Gastroesophageal sphincter (tissue), 4 donors: ENCODE measurements at regions not wholly inside any gene's neighbourhood (a gene's known extent, or its start where the extent isn't known, plus 50 kb on each side); places are given as distances from the start of the nearest gene placed in this dataset.
A peak's percentile ranks its signal among the peaks of the same experiment; 100 is the strongest.

Experiments
- ATAC-seq: fragments of 150-250 bp; one replicate; pipeline ENCODE4 v1.9.1; 2016; ENCODE audit warnings: mild to moderate bottlenecking, moderate library complexity
- H3K27ac ChIP-seq, 4 donors: fragments of 200-600 bp; sonication (generic) in 3 of 4; 1 replicate in 3 of 4; 2 replicates in 1 of 4; pipeline ENCODE4 v1.5.1; 2016 to 2019
- H3K27me3 ChIP-seq: fragments of 200-600 bp; sonication (generic); one replicate; pipeline ENCODE4 v1.5.1; 2019
- H3K36me3 ChIP-seq, 2 donors: fragments of 200-600 bp; sonication (generic); one replicate each; pipeline ENCODE4 v1.5.1; 2019; ENCODE audit warnings: control low read depth in 1 of 2
- H3K4me1 ChIP-seq, 3 donors: fragments of 200-600 bp; sonication (generic); 1 replicate in 2 of 3; 2 replicates in 1 of 3; pipeline ENCODE4 v1.5.1; 2016 to 2019; ENCODE audit warnings: control low read depth in 2 of 3
- H3K4me3 ChIP-seq, 2 donors: fragments of 200-600 bp; sonication (generic); one replicate each; pipeline ENCODE4 v1.5.1; 2019; ENCODE audit warnings: mild to moderate bottlenecking in 1 of 2, moderate library complexity in 1 of 2
- H3K9me3 ChIP-seq, 3 donors: fragments of 200-600 bp; sonication (generic); one replicate each; pipeline ENCODE4 v1.5.1; 2017 to 2019; ENCODE audit warnings: control low read depth in 2 of 3
- EP300 ChIP-seq: sonication (generic); formaldehyde crosslinking; IDR thresholded peaks from one replicate; pipeline ENCODE4 v1.6.1; 2017; ENCODE audit warnings: antibody characterized with exemption, mild to moderate bottlenecking
- POLR2A ChIP-seq, 2 donors: fragments of 450-650 bp; IDR thresholded peaks; one replicate each; pipeline ENCODE4 v1.6.1; 2017; ENCODE audit warnings: antibody characterized with exemption in 2 of 2, mild to moderate bottlenecking in 2 of 2, moderate library complexity in 1 of 2
- POLR2AphosphoS5 ChIP-seq: sonication (generic); formaldehyde crosslinking; IDR thresholded peaks from one replicate; pipeline ENCODE4 v1.6.1; 2017; ENCODE audit warnings: antibody characterized with exemption
- WGBS, 2 donors: methylation state at CpG; one replicate each; pipeline ENCODE4 v1.1.5; 2018; ENCODE audit warnings: low coverage in 1 of 2; 5-methylcytosine and 5-hydroxymethylcytosine counted together
- TF ChIP-seq, protein P1 (sequence below), 4 experiments: fragments of 200-600 bp in 2 of 4; fragments of 450-650 bp in 2 of 4; sonication (generic) in 1 of 4; IDR thresholded peaks; one replicate each; pipeline ENCODE4 v1.5.1; 2017 to 2019; ENCODE audit warnings: antibody characterized with exemption in 4 of 4, mild to moderate bottlenecking in 2 of 4, moderate library complexity in 2 of 4

DNA sequence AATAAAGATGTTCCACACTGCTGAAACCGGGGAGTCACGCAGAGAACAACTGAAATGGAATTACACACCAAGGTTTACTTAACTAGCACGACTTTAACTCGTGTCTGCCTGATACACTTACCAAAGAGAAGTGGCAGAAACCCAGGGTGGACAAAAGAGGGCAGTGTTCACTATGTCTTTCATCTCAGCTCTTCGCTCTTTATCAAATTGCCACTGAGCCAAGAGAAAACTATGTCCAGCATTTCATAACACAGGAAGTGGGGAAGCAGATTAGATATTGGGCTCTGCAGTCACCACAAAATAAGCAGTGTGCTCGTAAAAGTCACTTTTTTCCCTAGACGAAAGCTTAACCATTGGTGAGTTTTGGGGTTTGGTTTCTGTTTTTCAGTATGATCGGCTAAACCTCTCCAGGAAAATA is 155.7 kb downstream of the CHIC2 start:
- Histone ChIP-seq H3K36me3 (no peaks in the 10 kb centered on the region), H3K4me3 (no peak overlapping the region), H3K9me3 (no peaks in the 10 kb centered on the region), H3K4me1 (peaks cover 0 to 26% (median 0%) of the 10 kb centered on the region in 3 donors), H3K27me3 (peaks cover 88% of the 10 kb centered on the region), H3K27ac (peak overlapping the region in 2 of 4 donors; percentile 48)
- WGBS, 2 donors, result 3 to 9% methylated on average over 7 to 8 of the region's 8 CpGs
- ATAC-seq, result peak; percentile 89
- peak; percentile 53 for TF ChIP-seq POLR2AphosphoS5
- no peak for TF ChIP-seq POLR2A (IDR thresholded peaks at IDR 0.05)
- TF ChIP-seq, protein P1, sequence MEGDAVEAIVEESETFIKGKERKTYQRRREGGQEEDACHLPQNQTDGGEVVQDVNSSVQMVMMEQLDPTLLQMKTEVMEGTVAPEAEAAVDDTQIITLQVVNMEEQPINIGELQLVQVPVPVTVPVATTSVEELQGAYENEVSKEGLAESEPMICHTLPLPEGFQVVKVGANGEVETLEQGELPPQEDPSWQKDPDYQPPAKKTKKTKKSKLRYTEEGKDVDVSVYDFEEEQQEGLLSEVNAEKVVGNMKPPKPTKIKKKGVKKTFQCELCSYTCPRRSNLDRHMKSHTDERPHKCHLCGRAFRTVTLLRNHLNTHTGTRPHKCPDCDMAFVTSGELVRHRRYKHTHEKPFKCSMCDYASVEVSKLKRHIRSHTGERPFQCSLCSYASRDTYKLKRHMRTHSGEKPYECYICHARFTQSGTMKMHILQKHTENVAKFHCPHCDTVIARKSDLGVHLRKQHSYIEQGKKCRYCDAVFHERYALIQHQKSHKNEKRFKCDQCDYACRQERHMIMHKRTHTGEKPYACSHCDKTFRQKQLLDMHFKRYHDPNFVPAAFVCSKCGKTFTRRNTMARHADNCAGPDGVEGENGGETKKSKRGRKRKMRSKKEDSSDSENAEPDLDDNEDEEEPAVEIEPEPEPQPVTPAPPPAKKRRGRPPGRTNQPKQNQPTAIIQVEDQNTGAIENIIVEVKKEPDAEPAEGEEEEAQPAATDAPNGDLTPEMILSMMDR (IDR thresholded peaks at IDR 0.05), result peak; percentile 10 to 70 (median 57)

DNA sequence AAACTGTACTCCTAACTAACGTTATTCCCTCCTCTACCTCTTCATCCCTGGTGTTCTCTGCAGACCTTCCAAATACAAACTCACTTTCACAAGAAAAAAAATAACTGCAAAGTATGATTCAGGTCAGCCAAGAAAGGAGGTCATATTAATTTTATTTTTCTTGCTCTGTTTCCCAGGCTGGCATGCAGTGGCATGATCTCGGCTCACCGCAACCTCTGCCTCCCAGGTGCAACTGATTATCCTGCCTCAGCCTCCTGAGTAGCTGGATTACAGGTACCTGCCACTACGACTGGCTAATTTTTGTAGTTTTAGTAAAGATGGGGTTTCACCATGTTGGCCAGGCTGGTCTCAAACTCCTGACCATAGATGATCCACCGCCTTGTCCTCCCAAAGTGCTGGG is 156.6 kb downstream of the CHIC2 start:
- Histone ChIP-seq H3K27me3 (peaks cover 93% of the 10 kb centered on the region), H3K36me3 (no peaks in the 10 kb centered on the region), H3K4me1 (peaks cover 0 to 26% (median 0%) of the 10 kb centered on the region in 3 donors), H3K27ac (no peak overlapping the region), H3K4me3 (no peak overlapping the region), H3K9me3 (no peaks in the 10 kb centered on the region)
- 64 to 67% methylated on average over 5 of the region's 5 CpGs for WGBS, 2 donors
- TF ChIP-seq POLR2AphosphoS5, result no peak
- TF ChIP-seq POLR2A (IDR thresholded peaks at IDR 0.05), result no peak
- no peak for TF ChIP-seq EP300
- TF ChIP-seq, protein P1 (IDR thresholded peaks at IDR 0.05), result no peak
- no peak for ATAC-seq

DNA sequence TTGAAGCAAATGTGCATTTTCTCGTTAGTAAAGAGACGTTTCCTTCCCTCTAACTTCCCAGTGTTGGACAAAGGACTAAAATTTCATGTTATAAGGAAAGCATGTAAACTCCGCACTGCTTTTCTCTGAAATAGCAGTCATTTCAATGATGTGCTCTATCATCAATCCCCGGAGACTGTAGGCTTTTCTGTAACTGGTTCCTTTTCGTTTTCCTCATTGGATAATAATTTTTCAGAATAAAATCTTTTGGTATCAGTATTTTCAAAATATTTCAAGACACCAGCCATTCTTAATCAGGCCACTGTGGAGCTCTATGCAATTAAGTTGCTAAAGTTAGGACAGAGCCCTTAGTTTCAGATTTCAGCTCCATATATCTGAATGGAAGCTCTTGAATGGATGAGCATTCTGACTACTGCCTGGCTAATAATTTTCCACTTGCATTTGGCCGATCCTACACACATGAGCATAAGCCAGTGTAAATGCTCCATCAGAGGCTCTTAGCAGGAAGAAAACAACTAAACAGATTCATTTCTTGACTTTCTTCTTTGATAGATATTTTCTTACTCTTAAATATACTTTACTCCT is 157.7 kb downstream of the CHIC2 start:
- peak overlapping the region in 1 of 2 donors; percentile 41 for H3K4me3 ChIP-seq

DNA sequence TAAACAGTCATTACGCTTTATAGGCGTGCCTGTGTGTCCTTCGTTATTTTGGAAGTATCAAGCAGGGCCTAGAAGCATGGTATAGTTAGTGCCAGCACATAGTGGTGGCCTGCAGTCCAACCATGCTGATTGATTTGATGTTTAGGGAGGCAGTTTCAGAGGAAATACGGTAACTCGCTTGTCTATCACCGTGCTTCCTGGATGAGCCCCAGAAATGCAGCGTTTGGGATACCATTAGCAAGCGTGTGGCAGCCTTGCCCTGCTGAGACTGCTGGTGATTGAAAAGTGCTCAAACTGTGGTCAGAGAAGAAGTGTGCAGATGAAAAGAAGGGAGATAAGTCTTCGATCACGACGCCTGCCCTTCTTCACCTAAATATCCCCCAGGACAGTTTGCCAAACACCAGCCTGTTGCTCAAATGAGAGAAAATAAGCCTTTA is 158.4 kb downstream of the CHIC2 start:
- no peaks in the 10 kb centered on the region for H3K9me3 ChIP-seq
- peak overlapping the region in 3 of 4 donors; percentile 26 to 58 (median 44) for H3K27ac ChIP-seq
- ATAC-seq, result no peak
- no peak for TF ChIP-seq EP300
- TF ChIP-seq POLR2AphosphoS5, result no peak
- TF ChIP-seq, protein P1 (IDR thresholded peaks at IDR 0.05), result no peak
- no peak for TF ChIP-seq POLR2A (IDR thresholded peaks at IDR 0.05)
- H3K27me3 ChIP-seq, result peaks cover 87% of the 10 kb centered on the region
- WGBS, 2 donors, result 4 to 5% methylated on average over 10 to 11 of the region's 11 CpGs
- peak overlapping the region; percentile 19 to 41 for H3K4me3 ChIP-seq
- no peaks in the 10 kb centered on the region for H3K36me3 ChIP-seq
- H3K4me1 ChIP-seq, result peaks cover 0 to 26% (median 0%) of the 10 kb centered on the region in 3 donors

More for the DNA sequence above, 157.7 kb downstream of the CHIC2 start:
- WGBS, 2 donors, result 59 to 63% methylated on average over 6 of the region's 6 CpGs
- TF ChIP-seq EP300 (no peak), POLR2A (IDR thresholded peaks at IDR 0.05) (no peak), POLR2AphosphoS5 (no peak)
- TF ChIP-seq, protein P1 (IDR thresholded peaks at IDR 0.05), result no peak
- ATAC-seq, result no peak
- peaks cover 0 to 26% (median 0%) of the 10 kb centered on the region in 3 donors for H3K4me1 ChIP-seq
- no peaks in the 10 kb centered on the region for H3K9me3 ChIP-seq
- peaks cover 93% of the 10 kb centered on the region for H3K27me3 ChIP-seq
- H3K27ac ChIP-seq, result peak overlapping the region in 1 of 4 donors; percentile 26
- H3K36me3 ChIP-seq, result no peaks in the 10 kb centered on the region
